Ammon's horn (tissue), 1 donor: ENCODE measurements at regions not wholly inside any gene's neighbourhood (a gene's known extent, or its start where the extent isn't known, plus 50 kb on each side); places are given as distances from the start of the nearest gene placed in this dataset.
"Not testable (repeated sequence)": the region's sequence is repeated elsewhere in the genome, so short reads cannot be mapped to it uniquely, and the experiment has no call there.

Experiments
- DNase-seq: peaks from one replicate; pipeline ENCODE4 v3.0.0-alpha.2; 2016; ENCODE audit warnings: low spot score

DNA sequence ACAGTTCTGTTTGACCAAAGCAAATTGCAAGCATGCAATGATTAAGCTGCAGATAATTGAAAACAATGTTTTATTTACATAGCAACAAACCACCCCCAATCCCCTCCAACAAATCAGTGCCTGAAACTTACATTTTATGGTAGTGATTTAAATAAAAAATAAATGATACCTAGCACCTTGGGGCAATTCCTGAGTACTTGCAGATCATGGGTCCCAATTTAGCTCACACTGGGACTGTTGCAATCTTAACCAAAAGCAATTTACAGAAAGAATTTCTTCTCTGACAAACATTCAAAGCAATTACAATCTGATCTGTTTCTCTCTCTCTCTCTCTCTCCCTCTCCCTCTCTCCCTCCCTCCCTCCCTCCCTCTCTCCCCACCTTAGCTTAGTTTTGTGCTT lies 345.7 kb upstream of the PCSK5 start:
- no peak for DNase-seq

DNA sequence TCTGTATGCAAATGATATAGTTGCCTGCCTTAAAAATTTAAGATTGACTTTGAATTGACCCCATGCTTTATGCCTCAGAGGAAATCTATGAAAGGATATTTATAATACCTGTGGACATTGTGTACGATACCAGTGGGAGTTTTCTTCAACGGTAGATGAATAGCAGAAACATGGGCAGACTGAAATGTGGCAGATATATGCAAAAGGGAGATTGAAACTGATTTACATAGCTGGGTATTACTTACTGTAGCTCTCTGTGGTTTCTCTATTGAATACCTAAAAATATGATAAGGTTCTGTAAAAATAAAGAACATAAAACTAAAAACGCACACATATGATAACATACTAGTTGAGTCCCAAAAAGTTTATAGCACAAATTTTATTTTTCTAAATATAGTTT lies 345.2 kb upstream of the PCSK5 start:
- DNase-seq, result no peak

- no peak for DNase-seq
Measured at GRCh38 chr9:75548871-75549270, 341.6 kb upstream of the PCSK5 start.

DNA sequence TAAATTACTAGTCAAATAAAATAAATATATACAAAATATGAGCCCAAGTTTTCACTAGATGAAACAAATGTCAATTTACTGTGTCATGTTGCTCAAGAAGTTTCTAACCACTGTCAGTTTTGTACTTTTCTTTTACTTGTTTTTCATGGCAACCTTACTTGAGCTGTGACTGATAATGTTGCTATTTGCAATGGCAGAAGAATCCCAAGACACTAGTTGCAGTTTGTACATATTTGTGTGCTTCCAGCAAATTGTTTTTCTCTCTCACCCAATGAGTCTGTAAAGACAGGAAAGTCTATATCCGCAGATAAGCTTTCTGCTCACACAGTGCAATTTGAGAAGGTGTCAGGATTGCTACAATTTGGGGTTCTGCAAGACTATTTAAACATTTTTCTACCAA lies 338.6 kb upstream of the PCSK5 start:
- DNase-seq, result no peak

DNA sequence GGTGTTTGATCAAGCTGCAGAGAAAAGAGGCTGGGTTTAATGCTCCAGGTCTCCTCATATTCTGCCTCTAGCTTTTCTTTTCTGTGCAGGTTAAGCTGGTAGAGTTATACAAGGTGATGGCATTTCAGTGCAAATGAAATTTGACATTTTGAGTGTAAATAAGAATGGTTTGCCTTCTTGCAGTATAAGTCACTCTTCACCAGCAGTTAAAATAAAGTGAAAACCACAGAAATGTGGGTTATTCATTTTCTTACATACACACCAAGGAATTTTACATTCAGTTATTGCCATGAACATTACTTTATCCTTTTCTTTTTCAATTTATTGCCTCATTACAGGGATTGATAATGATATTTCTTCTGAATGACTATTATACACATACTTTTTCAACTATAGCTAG lies 337.5 kb upstream of the PCSK5 start:
- no peak for DNase-seq

GRCh38 chr9:75566813-75567212 lies 323.7 kb upstream of the PCSK5 start:
- not testable (repeated sequence) for DNase-seq

- no peak for DNase-seq
Measured at GRCh38 chr9:75570538-75570937, 319.9 kb upstream of the PCSK5 start.

DNA sequence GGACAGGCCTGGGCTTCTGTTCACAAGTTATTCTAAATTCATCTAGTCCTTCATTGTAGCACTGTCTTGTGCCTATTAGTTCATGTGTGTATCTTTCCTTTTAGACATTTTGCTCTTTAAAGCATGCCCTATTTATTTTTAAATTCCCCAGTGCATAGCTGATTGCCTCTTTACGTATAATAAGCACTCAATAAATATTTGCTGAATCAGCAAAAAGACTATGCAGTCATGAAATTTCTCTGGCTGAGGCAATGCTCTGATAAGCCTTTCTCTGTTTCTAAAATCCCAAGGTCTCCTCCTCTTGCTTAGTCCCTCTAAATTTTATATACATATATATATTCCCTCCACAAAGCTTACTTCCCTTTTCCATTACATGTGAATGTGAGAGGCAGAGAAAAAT lies 315.9 kb upstream of the PCSK5 start:
- DNase-seq, result no peak

DNA sequence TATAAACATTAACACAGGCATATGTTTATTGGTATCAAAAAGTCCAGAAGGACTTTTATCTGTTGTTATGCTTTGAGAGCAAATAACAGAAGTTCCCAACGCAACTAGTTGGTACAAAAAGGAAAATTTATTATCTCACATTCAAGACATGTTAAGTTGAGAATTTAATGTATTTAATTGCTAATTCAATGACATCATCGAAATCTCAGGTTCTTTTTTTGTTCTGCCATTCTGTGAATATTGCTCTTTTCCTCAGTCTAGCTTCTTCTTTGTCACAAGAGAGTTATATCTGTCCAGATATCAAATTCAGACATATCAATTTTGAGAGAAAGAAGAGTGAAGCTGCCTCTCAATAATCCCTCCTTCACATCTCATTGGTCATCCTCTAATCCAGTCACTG lies 307.6 kb upstream of the PCSK5 start:
- no peak for DNase-seq

DNA sequence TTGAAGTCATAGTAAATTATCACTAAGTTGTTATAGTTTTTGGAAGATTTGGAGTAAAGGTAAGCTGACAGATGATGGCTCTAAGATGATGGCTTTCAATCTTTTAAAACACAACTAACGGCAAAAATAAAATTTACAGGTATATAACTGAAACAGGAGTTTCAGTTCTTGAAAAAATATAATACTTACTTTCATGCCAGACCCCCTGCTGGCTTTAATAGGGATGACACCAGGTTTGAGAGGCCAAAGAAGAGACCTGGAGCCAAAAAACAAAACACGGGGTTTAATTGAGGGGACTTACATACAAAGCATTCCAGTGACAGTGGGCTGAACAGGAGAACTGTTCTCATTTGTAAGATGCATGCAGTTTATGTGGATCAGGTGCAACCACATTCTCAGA lies 301.7 kb upstream of the PCSK5 start:
- no peak for DNase-seq

DNA sequence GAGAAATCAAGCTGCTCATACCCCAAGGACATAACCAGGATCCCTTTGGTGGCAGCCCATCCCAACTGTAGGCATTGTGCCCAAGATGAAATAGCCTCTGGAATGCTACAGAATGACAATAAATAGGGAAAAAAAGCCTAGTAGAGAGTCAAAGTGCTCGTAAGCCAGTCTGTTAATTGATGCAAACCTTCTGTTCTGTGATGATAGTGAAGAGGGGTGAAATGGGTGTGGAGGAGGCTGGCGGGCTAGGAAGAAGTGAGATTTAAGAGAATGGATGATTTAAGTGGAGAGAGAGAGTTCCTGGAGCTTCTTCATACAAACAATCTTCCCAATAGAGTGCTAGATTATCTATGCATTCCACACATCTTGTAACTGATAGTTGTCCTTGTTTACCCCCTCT lies 301.0 kb upstream of the PCSK5 start:
- DNase-seq, result no peak

DNA sequence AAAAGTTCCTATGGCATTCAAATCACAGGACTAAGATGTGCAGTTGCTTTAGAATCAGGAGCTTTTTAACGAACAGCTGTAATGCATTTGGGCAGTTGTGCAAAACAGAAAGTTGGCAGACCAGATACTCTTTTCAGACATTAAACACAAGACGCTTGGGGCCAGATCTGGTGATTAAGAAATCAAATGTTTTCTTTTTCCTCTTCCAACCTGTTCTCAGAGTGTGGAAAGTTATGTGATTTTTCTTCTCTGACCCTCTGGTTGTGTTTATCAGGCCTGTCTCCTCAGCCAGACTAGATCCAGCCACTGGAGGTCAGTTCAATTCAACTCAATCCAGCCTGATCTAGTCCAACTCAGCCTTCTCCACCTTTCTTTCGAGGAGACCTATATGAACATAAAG lies 298.5 kb upstream of the PCSK5 start:
- DNase-seq, result no peak

- no peak for DNase-seq
Measured at GRCh38 chr9:75592586-75592985, 297.9 kb upstream of the PCSK5 start.

DNA sequence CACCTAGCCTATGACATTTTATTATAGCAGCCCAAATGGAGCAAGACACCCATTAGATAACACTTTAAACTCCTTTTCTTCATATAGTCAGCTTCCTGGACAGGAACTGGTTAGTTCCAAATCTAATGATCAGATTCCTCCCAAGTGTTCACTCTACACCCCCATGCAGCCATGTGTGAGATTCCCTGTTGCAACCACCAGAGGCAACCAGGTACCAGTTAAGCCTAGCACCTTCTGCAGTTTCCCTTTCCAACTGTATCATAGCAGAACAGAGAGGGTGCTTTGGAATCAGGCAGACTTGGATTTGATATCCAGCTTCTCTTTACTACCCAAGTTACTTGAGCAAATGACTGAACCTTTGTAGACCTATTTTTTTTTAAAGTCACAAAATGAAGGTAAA lies 296.6 kb upstream of the PCSK5 start:
- no peak for DNase-seq

DNA sequence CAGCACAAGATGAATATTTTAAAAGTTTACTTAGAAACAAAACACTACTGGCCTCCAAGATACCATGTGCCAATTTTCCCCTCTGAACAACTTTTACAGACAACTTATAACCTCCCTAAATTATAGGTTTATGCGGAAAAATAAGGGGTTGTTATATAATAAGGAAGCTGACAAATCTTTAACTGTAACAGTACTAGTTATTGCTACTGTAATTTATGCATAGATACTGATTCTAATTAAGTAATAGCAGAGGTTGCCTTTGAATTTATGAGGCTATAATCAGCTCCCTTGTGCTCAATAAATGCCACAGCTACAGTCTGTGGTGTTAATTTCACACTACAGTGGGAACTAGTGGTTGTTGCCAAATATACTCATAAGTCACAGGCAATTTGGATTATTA lies 291.3 kb upstream of the PCSK5 start:
- no peak for DNase-seq

- no peak for DNase-seq
Measured at GRCh38 chr9:75601280-75601679, 289.2 kb upstream of the PCSK5 start.

- DNase-seq, result no peak
Measured at GRCh38 chr9:75602060-75602459, 288.4 kb upstream of the PCSK5 start.

DNA sequence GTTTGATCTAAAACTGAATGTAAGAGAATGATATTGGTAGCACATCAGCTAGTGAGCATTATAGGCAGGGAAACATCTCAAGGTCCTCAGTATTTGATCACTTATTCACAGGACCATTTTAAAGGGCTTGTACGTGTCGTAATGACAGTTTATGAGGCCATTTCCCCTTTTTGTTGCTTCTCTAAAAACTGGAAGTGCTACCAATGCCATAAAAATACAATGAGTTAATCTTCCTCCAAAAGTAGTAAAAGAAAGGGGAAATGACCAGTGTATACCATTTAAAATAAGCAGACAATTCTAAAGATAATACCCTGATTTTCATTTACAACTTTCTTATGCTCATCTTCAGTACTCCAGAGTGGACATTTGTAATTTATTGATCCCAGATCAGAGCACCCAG lies 285.8 kb upstream of the PCSK5 start:
- peak; percentile 14 for DNase-seq

DNA sequence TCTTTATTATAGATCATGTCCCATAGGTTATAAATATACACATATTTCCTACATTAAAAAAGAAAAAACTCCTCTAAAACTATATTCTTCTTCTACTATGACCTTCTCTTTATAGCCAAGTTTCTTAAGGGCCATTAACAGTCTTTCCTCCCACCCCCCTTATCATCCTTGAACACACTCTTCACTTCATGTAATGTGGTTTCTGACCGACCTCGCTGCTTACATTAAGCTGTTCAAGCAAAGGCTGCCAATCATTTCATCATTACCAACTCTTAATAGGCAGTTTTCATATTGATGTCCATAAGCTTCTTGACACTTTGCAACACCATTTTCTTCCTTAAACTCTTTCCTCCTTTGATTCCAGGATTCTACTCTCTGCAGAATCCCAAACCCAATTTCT lies 283.0 kb upstream of the PCSK5 start:
- no peak for DNase-seq

DNA sequence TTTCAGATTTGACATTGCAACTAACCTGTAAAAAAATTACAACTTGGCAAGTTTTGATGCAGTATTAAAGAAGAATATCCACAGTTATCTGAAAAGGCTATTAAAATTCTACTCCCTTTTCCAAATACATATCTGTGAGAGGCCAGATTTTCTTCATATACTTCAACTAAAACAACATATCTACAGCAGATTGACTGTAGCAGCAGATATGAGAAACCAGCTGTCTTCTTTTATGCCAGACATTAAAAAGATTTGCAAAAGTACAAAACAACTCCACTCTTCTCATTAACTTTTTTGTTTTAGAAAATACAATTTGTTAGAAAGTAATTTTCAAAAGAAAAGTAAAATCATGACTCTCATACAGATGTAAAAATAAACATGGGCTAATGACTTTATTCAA lies 281.1 kb upstream of the PCSK5 start:
- no peak for DNase-seq

DNA sequence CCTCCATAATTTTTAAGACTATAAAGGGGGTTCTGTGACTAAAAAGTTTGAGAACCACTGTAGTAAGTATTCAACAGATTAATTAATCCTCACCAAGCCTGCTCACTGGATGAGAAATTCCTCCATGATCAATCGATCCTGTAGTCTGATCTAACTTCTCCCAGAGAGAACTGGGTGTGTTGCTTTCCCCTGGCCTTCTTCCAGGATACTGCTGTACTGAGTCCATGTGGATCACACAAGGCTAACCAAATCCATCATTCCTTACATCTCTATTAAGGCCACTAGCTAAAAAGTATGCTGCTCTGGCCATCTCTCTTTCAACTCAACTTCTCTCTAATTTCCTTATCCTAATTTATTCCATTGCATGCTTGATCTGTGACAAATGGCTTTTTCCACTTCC lies 280.2 kb upstream of the PCSK5 start:
- no peak for DNase-seq

GRCh38 chr9:75612205-75612604 lies 278.3 kb upstream of the PCSK5 start:
- DNase-seq, result no peak

DNA sequence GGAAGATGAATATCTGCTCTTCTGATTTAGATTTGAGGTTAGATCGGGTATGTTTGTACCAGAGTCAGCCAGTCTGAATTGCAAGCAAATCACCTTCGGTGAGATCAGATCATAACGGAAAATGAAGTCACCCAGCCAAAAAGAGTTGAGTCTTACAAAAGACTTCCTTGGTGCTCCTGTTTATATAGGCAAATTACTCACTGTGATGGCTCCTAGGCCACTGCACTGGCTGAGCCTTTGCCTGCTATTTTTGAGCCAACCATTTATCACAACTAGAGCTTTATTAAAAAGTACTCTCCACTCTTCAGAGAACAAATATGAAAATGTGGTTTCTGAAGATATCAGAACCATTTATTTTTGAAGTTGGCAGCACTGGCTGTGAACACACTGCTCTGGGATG lies 277.7 kb upstream of the PCSK5 start:
- no peak for DNase-seq

DNA sequence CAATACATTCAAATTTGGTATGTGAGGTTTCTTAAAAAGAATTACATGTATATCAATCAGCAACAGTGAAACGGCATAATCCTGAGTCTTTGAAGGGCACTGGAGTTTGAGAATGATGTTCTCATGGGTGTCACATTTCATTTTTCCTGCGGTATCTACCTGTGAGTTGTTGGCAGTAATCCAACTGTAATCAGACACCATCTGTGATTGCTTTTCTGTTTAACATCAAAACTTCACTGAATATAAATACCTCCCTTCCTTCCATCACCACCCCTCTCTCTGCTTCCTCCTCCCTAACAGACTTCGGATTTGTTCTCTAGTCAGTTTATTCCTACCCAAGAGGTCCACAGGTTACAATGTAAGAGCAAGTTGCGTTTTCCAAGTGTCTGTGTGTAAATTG lies 275.2 kb upstream of the PCSK5 start:
- DNase-seq, result no peak

DNA sequence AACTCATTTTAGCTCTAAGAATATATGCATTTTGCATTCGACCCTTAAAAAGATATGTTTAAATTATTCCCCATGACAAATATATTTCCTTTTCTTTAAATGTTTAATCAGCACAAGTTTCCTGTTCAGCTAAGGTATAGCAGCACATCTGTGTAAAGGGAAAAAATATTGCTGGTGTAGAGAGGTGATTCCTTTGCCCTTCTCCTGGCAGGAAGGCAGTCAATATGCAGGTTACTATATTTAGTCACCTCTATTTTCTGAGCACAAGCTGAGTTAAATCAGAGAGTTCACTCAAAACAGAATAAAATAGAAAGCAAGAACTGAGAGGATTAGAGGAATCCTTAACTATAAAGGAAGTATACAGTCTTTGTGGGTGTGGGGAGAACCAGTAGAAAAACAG lies 274.4 kb upstream of the PCSK5 start:
- DNase-seq, result no peak
